Breast epithelium (tissue), 4 donors: ENCODE measurements at regions not wholly inside any gene's neighbourhood (a gene's known extent, or its start where the extent isn't known, plus 50 kb on each side); places are given as distances from the start of the nearest gene placed in this dataset.

Experiments used
- DNase-seq, 2 donors: peaks; one replicate each; pipeline ENCODE4 v3.0.0-alpha.2; 2019; ENCODE audit warnings: low spot score in 2 of 2
- H3K27ac ChIP-seq, 2 donors: fragments of 200-600 bp; sonication (generic) in 1 of 2; one replicate each; pipeline ENCODE4 v1.5.1; 2016 to 2019; ENCODE audit warnings: mild to moderate bottlenecking in 1 of 2
- H3K27me3 ChIP-seq, 2 donors: fragments of 200-600 bp; sonication (generic) in 1 of 2; one replicate each; pipeline versions ENCODE4 v1.5.1 to v1.6.0; 2017 to 2019; ENCODE audit warnings: control low read depth in 1 of 2, mild to moderate bottlenecking in 1 of 2
- H3K36me3 ChIP-seq: fragments of 200-600 bp; one replicate; pipeline ENCODE4 v1.5.1; 2019
- H3K4me1 ChIP-seq, 2 donors: fragments of 200-600 bp; sonication (generic); one replicate each; pipeline ENCODE4 v1.5.1; 2016 to 2019; ENCODE audit warnings: control low read depth in 1 of 2
- H3K4me3 ChIP-seq, 3 donors: fragments of 200-600 bp; sonication (generic); 1 replicate in 2 of 3; 2 replicates in 1 of 3; pipeline ENCODE4 v1.5.1; 2016 to 2019; ENCODE audit warnings: mild to moderate bottlenecking in 3 of 3, moderate library complexity in 2 of 3
- H3K9me3 ChIP-seq, 2 donors: fragments of 200-600 bp; sonication (generic) in 1 of 2; one replicate each; pipeline ENCODE4 v1.5.1; 2016 to 2019; ENCODE audit warnings: control low read depth in 1 of 2
- CTCF ChIP-seq, 3 donors: fragments of 450-650 bp; IDR thresholded peaks; one replicate each; pipeline ENCODE4 v1.5.1; 2016 to 2017; ENCODE audit warnings: antibody characterized with exemption in 3 of 3, mild to moderate bottlenecking in 3 of 3, moderate library complexity in 3 of 3
- POLR2A ChIP-seq: fragments of 450-650 bp; IDR thresholded peaks from one replicate; pipeline ENCODE4 v1.6.1; 2016; ENCODE audit warnings: antibody characterized with exemption, mild to moderate bottlenecking, moderate library complexity
- POLR2AphosphoS5 ChIP-seq, 3 donors: sonication (generic); formaldehyde crosslinking; IDR thresholded peaks; one replicate each; pipeline ENCODE4 v1.6.1; 2017; ENCODE audit warnings: antibody characterized with exemption in 3 of 3
- intact Hi-C: fragments of 100-400 bp; cut with DNase I; formaldehyde crosslinking; loops from one replicate; pipeline ENCODE4 v1.15.1; 2023; ENCODE audit warnings: low total_unique reads

DNA sequence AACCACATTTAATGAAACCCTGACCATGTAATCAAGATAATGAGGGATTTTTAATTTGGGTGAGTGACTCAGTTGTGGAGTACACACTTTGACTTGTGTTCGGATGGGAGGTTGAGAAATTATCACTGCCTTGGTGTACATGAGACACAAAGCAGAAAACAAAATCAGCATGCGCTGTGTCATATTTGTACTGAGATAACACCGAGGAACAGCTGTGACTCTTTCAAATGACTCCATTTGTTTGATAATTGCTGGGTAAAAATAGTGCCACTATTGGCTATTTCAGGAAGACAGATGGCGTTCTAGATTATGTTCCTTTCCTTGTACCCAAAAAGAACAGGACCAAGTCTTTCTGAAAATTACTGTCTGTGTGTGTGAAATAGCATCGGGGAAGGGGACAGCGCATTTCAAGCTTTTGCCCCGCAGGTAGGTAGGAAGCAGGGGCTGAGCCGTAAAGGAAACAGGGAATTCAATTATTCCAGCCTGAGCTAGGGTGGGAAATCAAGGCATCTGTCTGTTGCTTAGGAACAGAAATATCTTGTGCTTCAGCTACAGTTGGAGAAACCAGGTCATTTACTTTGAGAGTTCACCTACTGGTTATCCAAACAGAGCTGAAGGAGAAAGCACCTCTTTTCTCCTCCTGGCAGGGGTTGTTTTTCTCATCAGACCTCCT lies 114.3 kb downstream of the SNAPC1 start:
- Histone ChIP-seq H3K9me3 (peaks cover 0 to under 1% of the 10 kb centered on the region in 2 donors), H3K27ac (no peak overlapping the region), H3K4me1 (no peaks in the 10 kb centered on the region), H3K4me3 (no peak overlapping the region), H3K27me3 (no peaks in the 10 kb centered on the region), H3K36me3 (no peaks in the 10 kb centered on the region)
- intact Hi-C loops: no loop called here
- TF ChIP-seq POLR2A: no peak
- TF ChIP-seq CTCF (IDR thresholded peaks at IDR 0.05): no peak
- TF ChIP-seq POLR2AphosphoS5 (IDR thresholded peaks at IDR 0.05): no peak
- DNase-seq: no peak

- Histone ChIP-seq H3K9me3 (no peaks in the 10 kb centered on the region), H3K27me3 (no peaks in the 10 kb centered on the region), H3K4me3 (no peak overlapping the region), H3K36me3 (no peaks in the 10 kb centered on the region), H3K27ac (no peak overlapping the region), H3K4me1 (no peaks in the 10 kb centered on the region)
- no peak for DNase-seq
- no peak for TF ChIP-seq POLR2AphosphoS5 (IDR thresholded peaks at IDR 0.05)
- TF ChIP-seq POLR2A: no peak
- no peak for TF ChIP-seq CTCF (IDR thresholded peaks at IDR 0.05)
- intact Hi-C loops: no loop called here
These were observed 114.8 kb downstream of the SNAPC1 start for GRCh38 chr14:61877035-61877390.

DNA sequence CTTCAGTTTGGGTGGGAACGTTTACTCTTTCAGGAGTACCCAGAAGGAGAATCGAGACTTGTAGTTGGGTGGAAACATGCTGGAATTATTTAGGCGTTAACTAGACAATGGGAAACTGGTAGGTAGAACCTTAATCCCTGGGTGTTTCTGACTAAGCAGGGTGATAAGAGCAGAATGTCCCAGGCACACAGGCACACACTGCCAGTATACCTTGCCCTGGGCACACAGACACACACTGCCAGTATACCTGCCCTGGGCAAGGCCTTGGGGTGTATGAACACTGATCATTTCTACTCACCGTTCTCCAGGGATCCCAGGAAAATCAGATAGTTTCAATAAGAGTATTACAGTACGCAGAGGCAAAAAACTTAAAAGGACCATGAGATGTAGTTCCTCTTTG lies 115.5 kb downstream of the SNAPC1 start:
- H3K36me3 ChIP-seq: no peaks in the 10 kb centered on the region
- H3K4me3 ChIP-seq: no peak overlapping the region
- TF ChIP-seq POLR2AphosphoS5 (IDR thresholded peaks at IDR 0.05) (no peak), POLR2A (no peak), CTCF (IDR thresholded peaks at IDR 0.05) (no peak)
- intact Hi-C loops: no loop called here
- DNase-seq: no peak
- no peaks in the 10 kb centered on the region for H3K9me3 ChIP-seq
- H3K4me1 ChIP-seq: no peaks in the 10 kb centered on the region
- no peak overlapping the region for H3K27ac ChIP-seq
- no peaks in the 10 kb centered on the region for H3K27me3 ChIP-seq

DNA sequence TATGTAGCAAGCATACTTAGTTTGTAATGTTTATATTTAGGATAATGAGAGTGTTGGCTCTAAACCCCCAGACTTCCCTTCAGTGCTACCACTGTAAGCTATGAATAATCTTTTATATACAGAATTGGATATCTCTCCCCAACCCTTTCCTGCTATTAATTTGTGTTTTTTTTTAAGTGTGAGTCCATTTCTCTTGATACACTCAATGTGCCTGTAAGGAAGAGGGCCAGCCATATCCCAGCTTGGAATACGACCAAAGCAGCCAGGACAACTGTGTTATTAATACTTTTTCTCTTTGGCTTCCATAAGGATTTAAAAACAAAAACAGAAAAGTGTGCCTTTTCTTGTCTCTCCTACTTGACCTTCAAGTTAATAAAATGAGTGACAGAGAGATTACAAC lies 116.7 kb downstream of the SNAPC1 start:
- DNase-seq: no peak
- no peaks in the 10 kb centered on the region for H3K9me3 ChIP-seq
- no peak overlapping the region for H3K4me3 ChIP-seq
- intact Hi-C loops: no loop called here
- TF ChIP-seq CTCF (IDR thresholded peaks at IDR 0.05) (no peak), POLR2A (no peak), POLR2AphosphoS5 (IDR thresholded peaks at IDR 0.05) (no peak)
- H3K27me3 ChIP-seq: no peaks in the 10 kb centered on the region
- no peaks in the 10 kb centered on the region for H3K36me3 ChIP-seq
- no peak overlapping the region for H3K27ac ChIP-seq
- H3K4me1 ChIP-seq: no peaks in the 10 kb centered on the region

GRCh38 chr14:61881046-61881445 lies 118.8 kb downstream of the SNAPC1 start:
- no peaks in the 10 kb centered on the region for H3K27me3 ChIP-seq
- DNase-seq: no peak
- H3K27ac ChIP-seq: no peak overlapping the region
- no peaks in the 10 kb centered on the region for H3K4me1 ChIP-seq
- intact Hi-C loops: no loop called here
- no peaks in the 10 kb centered on the region for H3K36me3 ChIP-seq
- H3K4me3 ChIP-seq: no peak overlapping the region
- TF ChIP-seq POLR2AphosphoS5 (IDR thresholded peaks at IDR 0.05) (no peak), POLR2A (no peak), CTCF (IDR thresholded peaks at IDR 0.05) (no peak)
- no peaks in the 10 kb centered on the region for H3K9me3 ChIP-seq
